ENCODE measurements at regions not wholly inside any gene's neighbourhood (a gene's known extent, or its start where the extent isn't known, plus 50 kb on each side); places are given as distances from the start of the nearest gene placed in this dataset.

DNA sequence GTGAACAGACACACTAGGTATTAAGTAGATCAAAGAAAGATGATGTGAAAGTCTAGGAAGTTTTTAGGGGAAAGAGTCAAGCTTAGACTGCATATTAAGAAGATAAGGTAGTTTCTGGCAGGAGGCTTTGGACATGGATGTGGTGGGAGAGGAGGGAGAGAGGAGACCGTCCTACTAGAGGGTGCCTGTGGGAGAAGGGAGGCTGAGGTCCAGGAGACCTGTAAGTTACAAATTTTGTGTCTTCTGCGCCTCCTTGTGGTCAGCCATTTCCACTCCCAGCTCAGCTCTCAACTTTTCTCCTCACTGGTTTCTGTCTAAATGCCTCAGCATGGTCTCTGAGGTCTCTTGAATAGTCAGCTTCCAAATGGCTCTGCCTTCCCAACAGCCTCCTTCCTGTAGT is 193.5 kb downstream of the UNC5CL start:
- no peak for DNase-seq (ENCODE audit: low read depth in 2 of 2)

DNA sequence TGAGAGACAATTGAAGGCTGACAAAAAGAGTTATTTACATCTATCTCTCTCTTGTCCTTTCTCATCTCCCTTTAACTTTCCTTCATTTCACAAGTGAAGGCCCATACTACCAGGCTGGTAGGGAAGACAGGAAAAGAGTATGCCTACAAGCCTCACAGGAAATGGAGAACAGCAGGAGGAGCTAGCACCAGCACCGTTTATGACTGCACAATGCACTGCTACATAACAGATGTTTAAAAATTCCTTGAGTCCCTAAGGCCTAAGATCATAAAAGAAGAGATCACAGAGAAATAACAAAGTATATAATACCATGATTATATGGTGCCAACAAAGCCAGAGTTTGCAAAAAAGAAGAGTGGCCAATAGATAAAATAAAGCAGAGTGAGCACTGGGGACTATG is 194.8 kb downstream of the UNC5CL start:
- DNase-seq (ENCODE audit: low read depth in 2 of 2) = no peak

DNA sequence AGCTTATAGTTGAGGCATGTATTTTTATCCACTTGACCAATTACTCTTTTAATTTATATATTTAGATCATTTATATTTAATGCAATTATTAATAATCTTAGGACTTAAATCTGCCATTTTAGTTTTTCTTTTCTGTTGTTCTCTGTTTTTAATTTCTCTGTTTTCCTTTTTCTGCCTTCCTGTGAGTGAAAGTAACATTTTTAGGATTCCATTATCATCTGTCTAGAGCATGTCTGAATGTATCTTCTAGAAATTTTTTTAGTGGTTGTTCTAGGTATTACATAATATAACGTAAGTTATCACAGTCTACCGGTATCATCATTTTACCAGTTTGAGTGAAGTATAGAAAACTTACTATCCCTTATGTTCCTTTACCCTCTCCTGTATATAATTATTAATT is 197.3 kb downstream of the UNC5CL start:
- DNase-seq (ENCODE audit: low read depth in 2 of 2) = no peak

DNA sequence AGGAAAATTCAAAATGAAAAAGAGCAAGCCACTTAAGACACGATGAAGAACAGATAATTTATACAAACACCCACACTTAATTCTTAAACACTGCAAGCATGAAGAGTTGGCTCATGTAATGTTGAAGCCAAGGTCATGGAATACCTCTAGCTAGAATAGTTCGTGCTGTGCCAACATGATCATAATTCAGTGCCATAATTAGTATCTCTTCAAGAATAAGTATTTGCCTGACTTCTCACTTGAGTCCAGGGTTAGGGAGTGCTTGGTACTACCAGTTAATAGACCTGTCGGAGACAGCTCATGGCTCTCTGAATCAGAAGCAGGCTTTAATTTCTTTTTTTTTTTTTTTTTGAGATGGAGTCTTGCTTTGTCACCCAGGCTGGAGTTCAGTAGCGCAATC is 206.3 kb downstream of the UNC5CL start:
- no peak for DNase-seq (ENCODE audit: low read depth in 2 of 2)

DNA sequence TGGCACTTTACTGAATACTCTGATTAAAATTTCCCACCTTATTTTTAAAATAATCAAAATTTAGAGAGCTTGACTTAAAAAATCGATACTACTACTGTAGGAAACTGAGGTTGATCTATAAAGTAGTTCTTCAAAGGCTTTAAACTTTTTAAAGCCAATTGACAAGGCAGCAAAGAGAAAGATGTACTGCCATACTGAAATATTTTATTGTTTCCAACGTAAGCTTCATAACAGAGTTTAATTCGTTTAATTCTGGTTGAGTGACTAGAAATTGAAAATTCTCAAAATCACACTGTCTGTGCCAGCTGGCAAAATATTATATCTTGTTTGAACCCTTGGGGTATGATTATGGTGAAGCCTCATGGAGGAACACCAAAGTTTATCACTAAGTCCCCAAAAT is 207.6 kb downstream of the UNC5CL start:
- DNase-seq (ENCODE audit: low read depth in 2 of 2) = no peak

DNA sequence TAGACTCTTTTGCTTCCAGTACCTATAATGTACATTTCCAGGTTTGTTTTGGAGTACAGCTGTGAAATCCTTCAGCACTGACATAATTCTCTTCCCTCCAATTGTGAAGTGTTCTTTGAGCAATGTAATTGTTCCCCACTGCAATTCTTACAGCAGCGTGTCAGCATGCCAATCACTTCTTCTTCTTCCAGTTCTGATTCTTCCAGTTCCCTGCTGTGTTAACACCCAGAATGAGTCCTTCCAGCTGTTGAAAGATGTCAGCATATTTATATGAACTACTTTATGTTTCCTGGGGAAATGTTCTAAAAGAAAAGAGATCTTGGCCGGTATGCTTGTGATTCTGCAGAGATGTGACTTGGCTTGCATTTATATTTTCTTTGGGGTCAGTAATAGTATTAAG is 213.9 kb downstream of the UNC5CL start:
- no peak for DNase-seq (ENCODE audit: low read depth in 2 of 2)

DNA sequence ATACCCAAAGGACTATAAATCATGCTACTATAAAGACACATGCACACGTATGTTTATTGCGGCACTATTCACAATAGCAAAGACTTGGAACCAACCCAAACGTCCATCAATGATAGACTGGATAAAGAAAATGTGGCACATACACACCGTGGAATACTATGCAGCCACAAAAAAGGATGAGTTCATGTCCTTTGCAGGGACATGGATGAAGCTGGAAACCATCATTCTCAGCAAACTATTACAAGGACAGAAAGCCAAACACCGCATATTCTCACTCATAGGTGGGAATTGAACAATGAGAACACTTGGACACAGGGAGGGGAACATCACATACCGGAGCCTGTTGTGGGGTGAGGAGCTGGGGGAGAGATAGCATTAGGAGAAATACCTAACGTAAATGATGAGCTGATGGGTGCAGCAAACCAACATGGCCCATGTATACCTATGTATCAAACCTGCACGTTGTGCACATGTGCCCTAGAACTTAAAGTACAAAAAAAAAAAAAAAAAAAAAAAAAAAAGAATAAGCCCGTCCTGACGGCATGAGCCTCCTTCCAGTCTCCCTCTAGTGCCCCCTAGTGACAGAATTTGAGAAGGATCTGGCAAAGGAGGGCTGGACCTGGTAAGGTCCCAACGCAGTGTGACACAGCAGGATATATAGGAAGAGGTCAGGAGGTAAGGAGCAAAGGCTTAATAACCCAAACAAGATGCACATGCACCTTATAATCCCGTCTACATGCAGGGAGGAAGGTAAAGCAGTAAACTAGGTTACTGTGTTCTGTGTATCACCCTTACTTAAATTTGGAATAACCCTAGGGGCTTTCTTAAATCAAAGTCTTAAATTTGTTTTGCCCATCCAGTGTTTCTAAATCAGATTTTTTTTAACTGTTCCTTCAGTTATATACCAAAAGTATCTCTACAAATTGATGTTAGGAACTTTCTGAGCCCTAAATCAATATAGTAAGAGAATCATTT is 214.8 kb downstream of the UNC5CL start:
- DNase-seq (ENCODE audit: low read depth in 2 of 2) = peak; percentile 5 to 16

DNA sequence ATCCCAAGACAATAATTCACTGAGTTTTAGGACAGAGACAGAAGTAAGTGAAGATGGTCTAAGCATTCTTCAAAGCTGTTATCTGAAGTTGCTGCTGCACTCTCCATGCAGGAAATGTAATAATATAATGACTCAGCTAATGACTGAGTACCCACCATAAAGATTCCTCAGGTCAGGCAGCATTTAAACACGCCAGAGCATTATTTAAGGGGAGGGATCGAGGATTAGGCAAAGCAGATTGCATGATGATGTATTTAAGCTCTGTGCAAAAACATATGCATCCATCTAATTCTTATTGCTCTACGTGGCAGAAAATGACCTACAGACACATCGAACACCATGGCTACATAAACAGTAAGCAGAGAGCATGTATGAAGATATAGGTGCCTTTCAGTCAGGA is 216.4 kb downstream of the UNC5CL start:
- DNase-seq (ENCODE audit: low read depth in 2 of 2) = peak; percentile 30 to 32

DNA sequence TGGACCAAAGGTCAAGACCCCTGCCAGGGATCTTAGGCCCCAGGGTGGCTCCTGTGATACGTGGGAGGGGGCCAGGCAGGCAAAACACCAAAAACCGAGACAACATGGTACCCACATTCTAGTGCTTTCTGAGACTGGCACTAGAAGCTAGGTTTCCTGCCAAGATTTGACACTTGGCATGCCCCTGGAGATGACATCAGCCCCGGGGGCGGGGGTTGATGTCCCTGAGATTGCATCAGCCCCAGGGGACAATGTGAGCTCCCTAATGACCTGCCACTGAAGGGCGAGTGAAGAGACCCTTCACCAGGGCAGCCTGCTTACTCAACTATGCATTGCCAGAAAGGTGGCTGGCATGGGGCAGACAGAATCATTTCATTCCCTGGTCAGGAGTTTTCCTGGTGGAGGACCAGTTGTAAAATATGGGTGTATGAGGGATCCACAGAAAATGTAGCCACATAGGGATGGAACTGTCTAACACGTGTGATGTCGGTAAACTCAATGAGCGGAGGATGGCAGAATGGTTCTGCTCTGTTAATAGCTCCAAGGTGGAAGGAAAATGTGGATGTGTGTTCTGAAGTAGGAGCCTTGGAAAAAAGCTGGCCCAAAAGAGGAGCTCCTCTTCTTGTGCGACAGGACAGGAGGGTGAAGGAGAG is 219.7 kb downstream of the UNC5CL start:
- DNase-seq (ENCODE audit: low read depth in 2 of 2) = no peak

DNA sequence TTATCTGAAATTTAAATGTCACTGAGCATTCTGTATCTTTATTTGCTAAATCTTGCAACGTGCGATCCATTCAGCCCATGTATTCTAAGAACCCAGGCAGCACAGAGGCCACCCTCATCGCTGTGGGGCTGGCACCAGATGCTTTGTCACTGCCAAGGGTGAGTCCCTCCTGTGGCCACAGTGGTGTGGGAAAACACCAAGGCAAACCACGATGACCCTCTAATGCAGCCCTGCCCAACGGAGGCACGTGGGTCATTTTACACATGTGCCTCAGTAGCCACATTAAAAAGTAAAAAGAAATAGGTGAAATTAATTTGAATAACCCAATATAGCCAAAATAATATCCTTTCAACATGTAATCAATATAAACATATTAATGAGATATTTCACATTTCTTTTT is 221.7 kb downstream of the UNC5CL start:
- DNase-seq (ENCODE audit: low read depth in 2 of 2) = no peak

DNA sequence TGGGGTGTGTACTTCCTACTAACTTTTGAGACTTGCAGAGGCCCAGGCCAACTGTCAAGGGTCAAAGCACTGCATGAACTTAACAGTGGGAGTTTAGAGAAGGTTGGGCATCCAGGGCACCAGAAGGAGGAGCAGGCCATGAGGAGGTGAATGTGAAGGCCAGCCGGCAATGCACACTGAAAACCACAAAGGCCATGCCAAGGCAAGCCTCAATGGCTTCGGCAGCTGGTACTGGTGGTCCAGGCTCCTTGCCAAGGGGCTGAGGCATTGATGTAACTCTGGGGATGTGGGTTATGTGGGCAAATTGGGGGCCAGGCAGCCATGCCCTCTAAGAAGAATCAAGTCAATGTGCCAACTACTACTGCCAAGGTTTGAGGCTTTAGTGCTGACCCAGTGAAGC is 222.4 kb downstream of the UNC5CL start:
- no peak for DNase-seq (ENCODE audit: low read depth in 2 of 2)

DNA sequence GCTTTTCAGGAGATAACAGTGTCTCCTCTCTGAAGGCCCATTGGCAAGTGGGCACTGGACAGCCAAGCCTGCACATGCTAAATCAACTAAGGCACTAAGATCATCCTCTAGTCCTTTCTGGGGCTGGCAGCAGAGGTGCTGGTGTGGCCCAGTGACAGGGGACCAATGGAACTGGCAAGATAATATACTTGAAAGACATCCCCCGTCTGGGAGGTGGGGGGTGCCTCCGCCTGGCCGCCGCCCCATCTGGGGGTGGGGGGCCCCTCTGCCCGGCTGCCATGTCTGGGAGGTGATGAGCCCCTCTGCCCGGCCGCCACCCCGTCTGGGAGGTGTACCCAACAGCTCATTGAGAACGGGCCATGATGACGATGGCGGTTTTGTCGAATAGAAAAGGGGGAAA is 223.3 kb downstream of the UNC5CL start:
- DNase-seq (ENCODE audit: low read depth in 2 of 2) = no peak

DNA sequence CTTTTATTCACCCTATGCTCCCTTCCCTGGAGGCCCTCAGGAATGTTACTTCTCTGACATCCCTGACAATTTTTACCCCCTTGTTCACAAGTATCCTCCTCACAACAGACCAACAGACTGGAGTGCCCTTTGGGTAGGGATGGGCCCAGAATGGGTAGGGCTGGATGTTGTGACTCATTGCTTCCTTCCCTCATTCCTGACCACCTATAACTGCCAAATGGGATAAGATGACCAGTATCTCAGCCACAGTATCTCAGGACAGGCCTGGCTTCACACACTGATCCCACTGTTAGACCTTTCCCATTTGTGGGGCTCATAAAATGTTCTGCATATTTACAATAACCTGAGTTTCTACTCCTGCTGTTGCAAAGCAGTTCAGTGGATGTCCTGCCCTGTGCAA is 223.0 kb upstream of the LRFN2 start:
- DNase-seq (ENCODE audit: low read depth in 2 of 2) = no peak

DNA sequence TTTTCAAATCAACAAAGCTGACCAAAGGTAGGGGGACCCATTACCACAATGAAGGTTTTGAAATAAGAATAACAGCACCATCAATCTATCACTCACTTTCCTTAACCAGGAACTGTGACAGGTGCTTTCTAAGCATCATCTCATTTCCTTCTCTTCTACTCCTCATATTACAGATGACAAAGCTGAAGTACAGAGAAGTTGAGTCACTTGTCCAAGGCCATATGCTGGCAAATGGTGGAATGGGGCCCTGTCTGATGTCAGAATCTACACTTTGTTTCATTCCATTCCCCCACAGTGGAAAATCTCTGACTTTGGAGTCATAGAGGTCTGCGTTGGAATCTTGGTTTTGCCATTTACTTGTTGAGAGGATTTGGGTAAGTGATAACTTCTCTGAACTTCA is 222.5 kb upstream of the LRFN2 start:
- DNase-seq (ENCODE audit: low read depth in 2 of 2) = no peak

DNA sequence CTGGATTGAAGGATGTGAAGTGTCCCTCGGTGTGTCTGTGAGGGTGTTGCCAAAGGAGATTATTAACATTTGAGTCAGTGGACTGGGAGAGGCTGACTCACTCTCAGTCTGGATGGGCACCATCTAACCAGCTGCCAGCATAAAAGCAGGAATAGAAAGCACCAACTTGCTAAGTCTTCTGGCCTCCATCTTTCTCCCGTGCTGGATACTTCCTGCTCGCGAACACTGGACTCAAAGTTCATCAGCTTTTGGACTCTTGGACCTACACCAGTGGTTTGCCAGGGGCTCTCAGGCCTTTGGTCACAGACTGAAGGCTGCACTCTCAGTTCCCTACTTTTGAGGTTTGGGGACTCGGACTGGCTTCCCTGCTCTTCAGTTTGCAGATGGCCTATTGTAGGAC is 220.3 kb upstream of the LRFN2 start:
- no peak for DNase-seq (ENCODE audit: low read depth in 2 of 2)

DNA sequence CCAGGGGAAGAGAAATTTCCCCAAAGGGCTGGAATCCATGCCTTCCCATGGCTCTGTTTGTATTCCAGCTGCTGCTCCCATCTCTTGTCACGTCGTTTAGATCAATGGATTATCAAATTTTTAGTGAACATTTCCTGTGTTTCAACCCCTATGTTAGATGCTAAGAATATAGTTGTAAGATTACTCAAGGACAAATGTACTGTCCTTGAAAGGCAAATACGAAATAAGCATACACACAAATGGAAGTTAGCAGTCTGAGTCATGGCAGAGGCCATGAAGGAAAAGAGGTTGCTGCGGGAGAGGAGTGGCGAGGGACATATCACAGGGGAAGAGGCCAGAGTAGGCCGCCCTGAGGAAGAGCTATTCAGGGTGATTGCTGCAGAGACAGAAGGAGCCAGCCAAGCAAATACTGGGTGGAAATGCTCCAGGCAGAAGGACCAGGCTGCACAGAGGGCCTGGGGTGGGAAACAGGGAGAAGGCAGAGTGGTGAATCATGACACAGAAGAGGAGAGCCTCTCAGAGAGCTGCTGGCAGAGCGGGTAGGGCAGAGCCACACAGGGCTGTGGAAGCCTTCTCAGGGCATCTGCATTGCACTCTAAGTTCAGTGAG is 219.2 kb upstream of the LRFN2 start:
- no peak for DNase-seq (ENCODE audit: low read depth in 2 of 2)

DNA sequence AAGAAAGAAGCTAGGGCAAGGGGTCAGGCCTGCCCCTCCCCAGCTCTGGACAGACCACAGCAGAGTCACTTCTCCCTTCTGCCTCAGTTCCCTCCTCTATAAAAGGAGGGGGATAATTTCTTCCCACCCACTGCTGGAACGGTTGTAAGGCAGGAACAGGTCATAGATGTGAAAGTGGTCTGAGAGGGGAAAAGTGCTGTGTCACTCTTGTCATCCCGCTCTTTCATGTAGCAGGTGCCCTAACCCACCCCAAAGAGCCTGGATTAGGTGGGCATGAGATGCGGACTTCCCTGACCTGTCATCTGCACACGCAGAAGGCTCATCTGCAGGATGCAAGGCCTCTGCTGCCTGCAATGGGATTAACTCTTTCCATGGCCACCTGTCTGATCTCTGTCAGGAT is 218.2 kb upstream of the LRFN2 start:
- no peak for DNase-seq (ENCODE audit: low read depth in 2 of 2)

DNA sequence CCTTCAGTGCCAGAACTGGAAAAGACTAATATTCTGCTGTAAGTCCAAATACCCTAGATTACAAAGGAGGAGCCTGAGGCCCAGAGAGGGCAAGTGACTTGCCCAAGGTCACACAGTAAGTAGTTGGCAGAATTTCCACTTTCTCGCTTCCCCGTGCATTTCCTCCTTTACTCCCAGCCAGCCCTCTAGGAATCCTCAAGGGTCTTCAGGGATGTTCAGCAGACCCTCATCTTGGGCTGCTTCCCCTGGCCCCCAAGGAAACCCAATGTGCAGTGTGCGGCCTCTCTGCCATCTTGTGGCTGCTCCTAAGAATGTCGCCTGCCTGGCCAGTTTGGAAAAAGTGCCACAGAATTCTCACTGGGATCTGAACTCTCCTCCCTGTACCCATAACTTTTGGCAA is 217.7 kb upstream of the LRFN2 start:
- DNase-seq (ENCODE audit: low read depth in 2 of 2) = no peak

DNA sequence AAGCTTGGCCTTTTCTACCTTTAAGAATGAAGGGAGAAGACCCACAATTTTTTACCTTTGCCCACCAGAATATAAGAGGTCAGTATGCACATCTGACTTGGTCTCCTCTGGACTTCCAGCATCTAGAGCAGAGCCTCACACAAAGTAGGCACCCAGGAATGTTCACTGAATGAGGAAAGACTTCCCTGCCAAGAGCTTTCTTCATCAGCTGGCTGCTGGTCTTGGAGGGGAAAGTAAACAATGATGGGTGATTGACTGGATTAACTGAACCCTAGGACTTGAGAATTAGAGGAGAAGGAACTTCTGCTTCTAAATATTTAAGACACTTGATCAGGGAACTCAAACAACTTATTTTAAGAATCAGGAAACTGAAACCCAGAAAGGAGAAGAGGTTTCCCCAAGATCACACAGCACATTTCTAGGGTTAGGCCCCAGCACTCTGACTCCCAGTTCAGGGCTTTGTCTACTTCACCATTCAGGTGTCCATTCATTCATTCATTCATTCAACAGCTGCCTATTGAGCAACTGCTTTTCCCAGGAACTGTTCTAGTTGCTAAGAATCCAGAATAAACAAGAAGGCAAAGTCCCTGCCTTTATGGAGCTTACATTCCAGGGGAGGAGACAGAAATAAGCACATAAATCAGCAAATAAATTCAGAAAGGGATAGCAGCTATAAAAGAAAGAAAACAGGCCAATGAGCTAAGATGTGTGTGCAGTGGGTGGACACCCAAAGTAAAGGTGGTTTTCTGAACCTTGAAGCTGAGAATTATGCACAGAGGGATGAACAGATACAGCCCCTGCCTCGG is 216.9 kb upstream of the LRFN2 start:
- DNase-seq (ENCODE audit: low read depth in 2 of 2) = no peak

DNA sequence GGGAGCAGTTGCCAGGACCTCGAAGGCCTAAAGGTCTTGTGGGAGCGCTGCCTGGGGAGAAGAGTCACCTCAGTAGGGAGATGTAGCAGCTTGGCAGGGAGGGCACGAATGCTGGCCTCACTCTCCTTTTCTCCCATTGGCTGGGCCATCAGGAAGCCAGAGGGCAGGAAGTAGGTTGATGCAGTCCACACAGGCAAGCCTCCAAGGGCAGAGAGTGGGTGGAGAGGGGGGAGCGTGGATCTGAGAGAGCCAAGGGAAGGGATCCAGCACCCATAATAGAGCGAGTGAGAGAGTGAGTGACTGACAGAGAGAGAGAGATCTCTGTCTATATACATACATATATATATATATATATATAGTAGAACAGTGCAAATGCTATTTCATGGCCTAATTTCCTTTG is 215.3 kb upstream of the LRFN2 start:
- no peak for DNase-seq (ENCODE audit: low read depth in 2 of 2)

DNA sequence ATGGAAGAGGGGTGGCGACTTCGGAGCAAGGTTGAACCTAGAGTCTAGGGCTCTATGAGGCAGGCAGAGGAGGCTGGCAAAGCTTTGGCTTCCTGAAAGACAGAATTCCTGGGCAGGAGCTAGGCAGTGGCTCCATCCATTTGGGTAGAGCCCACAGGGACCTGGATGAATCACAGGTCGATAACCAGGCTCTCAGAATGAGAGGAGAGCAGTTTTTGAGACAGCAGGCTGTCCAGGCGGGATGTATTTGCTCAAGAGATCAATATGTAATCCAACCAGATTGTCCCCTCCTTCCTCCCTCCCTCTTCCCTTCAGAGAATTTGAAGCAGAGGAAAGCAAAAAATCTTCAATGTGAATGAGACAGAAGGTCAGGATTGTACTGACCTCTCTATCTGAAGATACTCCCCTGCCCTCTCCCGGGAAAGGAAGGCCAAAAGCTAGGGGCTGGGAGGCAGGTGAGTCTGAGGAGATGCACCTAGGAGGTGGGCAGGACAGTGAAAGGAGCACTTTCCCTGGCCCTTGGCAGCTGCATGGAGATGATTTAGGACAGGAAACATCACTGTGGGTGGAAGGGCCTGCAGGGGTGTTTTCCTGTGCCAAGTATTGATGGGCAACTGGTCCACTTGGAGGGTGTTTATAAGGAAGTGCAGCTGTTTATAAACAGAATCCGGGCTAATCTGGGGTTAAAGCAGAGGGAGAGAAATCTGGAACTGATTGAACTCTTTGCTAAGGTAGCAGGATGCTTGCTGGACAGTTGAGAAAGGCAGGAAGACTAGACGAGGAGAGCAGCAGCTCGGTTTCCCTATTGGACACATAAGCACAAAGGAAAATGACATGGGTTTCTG is 212.4 kb upstream of the LRFN2 start:
- DNase-seq (ENCODE audit: low read depth in 2 of 2) = no peak
